Left lung (tissue), 4 donors: ENCODE measurements at regions not wholly inside any gene's neighbourhood (a gene's known extent, or its start where the extent isn't known, plus 50 kb on each side); places are given as distances from the start of the nearest gene placed in this dataset.
"Not testable (repeated sequence)": the region's sequence is repeated elsewhere in the genome, so short reads cannot be mapped to it uniquely, and the experiment has no call there.

Source experiments
- ATAC-seq: fragments of 200-7000 bp; cut with Tn5 transposase; one replicate; pipeline ENCODE4 v1.9.1; 2020; ENCODE audit warnings: moderate library complexity
- DNase-seq, 4 donors: peaks; one replicate each; pipeline ENCODE4 v3.0.0-alpha.2; 2013 to 2020
- H3K27ac ChIP-seq, 2 donors: fragments of 200-600 bp; sonication (generic) in 1 of 2; one replicate each; pipeline versions ENCODE4 v1.5.0 to v1.8.0; 2020 to 2021
- H3K27me3 ChIP-seq, 2 donors: fragments of 200-600 bp; sonication (generic) in 1 of 2; one replicate each; pipeline versions ENCODE4 v1.5.0 to v1.8.0; 2020 to 2021
- H3K36me3 ChIP-seq, 2 donors: fragments of 200-600 bp; sonication (generic) in 1 of 2; one replicate each; pipeline versions ENCODE4 v1.5.0 to v1.8.0; 2020 to 2021
- H3K4me1 ChIP-seq, 2 donors: fragments of 200-600 bp; one replicate each; pipeline ENCODE4 v1.8.0; 2021
- H3K4me3 ChIP-seq, 2 donors: fragments of 200-600 bp; sonication (generic) in 1 of 2; one replicate each; pipeline versions ENCODE4 v1.5.0 to v1.8.0; 2020 to 2021; ENCODE audit warnings: mild to moderate bottlenecking in 1 of 2
- H3K9me3 ChIP-seq, 2 donors: fragments of 200-600 bp; sonication (generic) in 1 of 2; one replicate each; pipeline versions ENCODE4 v1.5.0 to v1.8.0; 2020 to 2021
- CTCF ChIP-seq, 2 donors: fragments of 200-600 bp; sonication (generic) in 1 of 2; IDR thresholded peaks; one replicate each; pipeline versions ENCODE4 v1.5.0 to v1.8.0; 2021; ENCODE audit warnings: antibody characterized with exemption in 2 of 2
- intact Hi-C, 2 donors: fragments of 100-400 bp; cut with DNase I; formaldehyde crosslinking; loops; one replicate each; pipeline versions ENCODE4 v1.11.2 to v1.14.2; 2022
- donor health status: DM: no; HTN: yes; CAD: no.
- donor health status: DM: no; HTN: no; CAD: no.

GRCh38 chrY:12310832-12311231, 390.2 kb upstream of the USP9Y start:
- Histone ChIP-seq H3K27me3 (no peaks in the 10 kb centered on the region), H3K36me3 (no peaks in the 10 kb centered on the region), H3K27ac (no peak overlapping the region), H3K4me3 (no peak overlapping the region), H3K9me3 (no peaks in the 10 kb centered on the region), H3K4me1 (no peaks in the 10 kb centered on the region)
- ATAC-seq = no peak
- no peak for DNase-seq
- no peak for TF ChIP-seq CTCF (IDR thresholded peaks at IDR 0.05)
- intact Hi-C loops = no loop called here

- no peak overlapping the region for H3K27ac ChIP-seq
- DNase-seq (no peak), ATAC-seq (no peak)
- no peak for TF ChIP-seq CTCF (IDR thresholded peaks at IDR 0.05)
- no peaks in the 10 kb centered on the region for H3K4me1 ChIP-seq
- intact Hi-C loops = no loop called here
- H3K36me3 ChIP-seq = no peaks in the 10 kb centered on the region
- no peaks in the 10 kb centered on the region for H3K9me3 ChIP-seq
- H3K27me3 ChIP-seq = no peaks in the 10 kb centered on the region
- no peak overlapping the region for H3K4me3 ChIP-seq
These were observed 373.3 kb upstream of the USP9Y start for GRCh38 chrY:12327751-12328150.

DNA sequence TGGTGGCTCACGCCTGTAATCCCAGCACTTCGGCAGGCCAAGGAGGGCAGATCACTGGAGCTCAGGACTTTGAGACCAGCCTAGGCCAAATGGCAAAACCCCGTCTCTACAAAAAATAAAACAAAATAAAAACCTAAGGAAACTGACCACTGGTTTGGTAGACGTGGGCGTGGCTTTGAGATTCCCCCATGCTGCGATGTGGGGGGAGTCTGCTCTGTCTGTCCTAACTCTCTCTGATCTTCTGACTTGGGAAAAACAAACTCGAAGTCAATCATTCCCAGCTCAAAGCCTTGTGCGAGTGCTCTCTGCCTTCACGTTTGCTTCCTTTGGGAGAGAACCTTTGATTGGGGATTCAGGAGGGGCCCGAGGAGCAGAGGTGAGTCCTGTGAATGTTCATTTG, 369.1 kb upstream of the USP9Y start:
- H3K9me3 ChIP-seq, DNase-seq, intact Hi-C loops, H3K27ac ChIP-seq, H3K4me1 ChIP-seq, H3K27me3 ChIP-seq, H3K36me3 ChIP-seq, H3K4me3 ChIP-seq, ATAC-seq: not testable (repeated sequence)

GRCh38 chrY:12343211-12343610, 357.8 kb upstream of the USP9Y start:
- Histone ChIP-seq H3K27me3 (no peaks in the 10 kb centered on the region), H3K4me3 (no peak overlapping the region), H3K4me1 (no peaks in the 10 kb centered on the region), H3K36me3 (no peaks in the 10 kb centered on the region), H3K27ac (no peak overlapping the region), H3K9me3 (no peaks in the 10 kb centered on the region)
- no peak for TF ChIP-seq CTCF (IDR thresholded peaks at IDR 0.05)
- intact Hi-C loops = no loop called here
- DNase-seq (no peak), ATAC-seq (no peak)

DNA sequence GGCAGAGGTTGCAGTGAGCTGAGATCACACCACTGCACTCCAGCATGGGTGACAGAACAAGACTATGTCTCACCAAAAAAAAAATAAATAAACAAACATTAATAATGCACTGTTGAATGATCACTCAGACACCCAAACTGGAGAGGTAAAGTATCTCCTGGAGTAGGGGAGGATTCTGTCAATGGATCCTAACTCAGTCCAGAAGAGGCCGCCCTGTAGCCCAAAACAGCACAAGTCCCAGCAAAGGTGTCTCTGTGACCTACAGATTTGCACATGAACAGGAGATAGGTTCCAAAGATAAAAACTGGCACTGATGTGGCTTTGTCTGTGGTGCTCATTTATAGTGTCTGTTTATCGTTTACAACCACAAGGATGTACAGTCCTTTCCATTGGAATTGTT, 352.9 kb upstream of the USP9Y start:
- ATAC-seq (no peak), DNase-seq (no peak)
- Histone ChIP-seq H3K4me1 (no peaks in the 10 kb centered on the region), H3K36me3 (no peaks in the 10 kb centered on the region), H3K4me3 (no peak overlapping the region), H3K27me3 (no peaks in the 10 kb centered on the region), H3K27ac (no peak overlapping the region), H3K9me3 (no peaks in the 10 kb centered on the region)
- TF ChIP-seq CTCF (IDR thresholded peaks at IDR 0.05) = no peak
- intact Hi-C loops = no loop called here

GRCh38 chrY:12357204-12357603, 343.8 kb upstream of the USP9Y start:
- Histone ChIP-seq H3K27ac (no peak overlapping the region), H3K36me3 (no peaks in the 10 kb centered on the region), H3K4me3 (no peak overlapping the region), H3K9me3 (no peaks in the 10 kb centered on the region), H3K4me1 (no peaks in the 10 kb centered on the region), H3K27me3 (no peaks in the 10 kb centered on the region)
- DNase-seq (no peak), ATAC-seq (no peak)
- intact Hi-C loops = no loop called here
- TF ChIP-seq CTCF (IDR thresholded peaks at IDR 0.05) = no peak
